HG02884 (cell line): ENCODE measurements at regions not wholly inside any gene's neighbourhood (a gene's known extent, or its start where the extent isn't known, plus 50 kb on each side); places are given as distances from the start of the nearest gene placed in this dataset.

ENCODE experiments used
- ATAC-seq: cut with Tn5 transposase; IDR thresholded peaks from one replicate; pipeline ENCODE4 v1.9.1; 2021; ENCODE audit warnings: mild to moderate bottlenecking, moderate library complexity; ENCODE audit not compliant: unreplicated experiment

DNA sequence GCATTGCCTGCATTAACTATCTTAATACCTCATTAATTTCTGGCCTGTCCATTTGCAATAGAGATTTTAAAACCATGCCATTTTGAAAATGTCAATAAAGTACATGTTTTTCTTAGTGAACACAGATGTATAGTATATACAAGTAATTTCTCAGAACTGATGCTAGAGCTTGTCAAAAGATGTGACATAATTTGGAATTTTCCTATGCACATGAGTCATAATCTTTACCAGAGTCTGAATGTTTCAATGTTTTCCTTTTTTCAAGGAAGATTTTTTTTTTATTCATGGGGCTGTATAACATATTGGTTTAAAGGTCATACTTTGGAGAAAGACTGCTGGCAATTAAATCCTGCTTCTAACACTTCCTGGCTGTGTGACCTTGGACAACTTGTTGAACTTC, 1347.5 kb upstream of the ADGRB3 start:
- no peak for ATAC-seq

DNA sequence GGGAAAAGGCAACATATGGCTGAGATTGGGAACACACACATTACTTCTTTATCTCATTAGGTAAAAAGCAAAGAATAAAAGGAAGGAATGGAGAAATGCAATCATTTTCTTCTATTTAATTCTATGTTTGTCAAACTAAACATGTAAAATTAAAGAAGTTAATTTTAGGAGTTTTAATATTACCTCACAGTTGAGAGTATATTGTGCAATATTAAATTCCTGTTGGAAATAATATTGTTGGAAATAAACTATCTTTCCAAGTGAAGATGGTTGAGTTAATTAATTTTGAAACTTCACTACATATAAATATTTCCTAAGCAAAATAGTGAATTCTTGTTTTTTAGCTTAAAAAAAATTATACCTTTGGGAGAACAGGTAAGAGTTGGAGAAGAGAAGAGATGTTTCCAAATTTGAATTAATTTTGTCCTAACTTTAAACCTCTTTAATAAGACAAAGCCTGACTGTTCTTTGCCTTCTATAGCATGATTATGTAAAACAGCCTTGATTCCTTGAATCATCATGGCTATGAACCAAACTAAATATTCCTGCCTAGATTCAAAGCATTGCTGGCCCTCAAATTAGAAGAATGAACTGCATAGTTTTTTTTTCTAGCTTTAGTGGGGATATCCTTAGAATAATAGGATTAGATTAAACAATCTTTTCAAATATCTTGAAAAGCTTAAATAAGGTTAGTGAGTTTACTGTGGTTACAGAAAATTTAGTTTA, 1349.1 kb upstream of the ADGRB3 start:
- no peak for ATAC-seq

DNA sequence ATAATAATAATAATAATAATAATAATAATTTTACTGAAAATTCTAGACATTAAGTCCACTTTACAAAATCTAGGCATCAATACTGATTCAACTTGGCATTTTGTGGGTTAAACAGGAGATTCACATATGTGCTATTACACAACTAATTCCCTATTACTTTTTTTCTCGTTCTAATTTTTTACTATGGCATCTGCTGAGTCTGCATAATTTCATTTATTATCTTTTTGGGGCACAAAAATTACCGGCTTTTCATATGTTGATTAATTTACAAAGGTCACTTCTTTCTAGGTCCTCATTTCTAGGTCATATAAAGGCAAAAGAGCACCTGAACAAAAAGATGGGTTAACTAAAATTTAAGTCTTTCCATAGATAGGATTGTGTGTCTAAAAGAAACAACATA, 1357.8 kb upstream of the ADGRB3 start:
- ATAC-seq = no peak

DNA sequence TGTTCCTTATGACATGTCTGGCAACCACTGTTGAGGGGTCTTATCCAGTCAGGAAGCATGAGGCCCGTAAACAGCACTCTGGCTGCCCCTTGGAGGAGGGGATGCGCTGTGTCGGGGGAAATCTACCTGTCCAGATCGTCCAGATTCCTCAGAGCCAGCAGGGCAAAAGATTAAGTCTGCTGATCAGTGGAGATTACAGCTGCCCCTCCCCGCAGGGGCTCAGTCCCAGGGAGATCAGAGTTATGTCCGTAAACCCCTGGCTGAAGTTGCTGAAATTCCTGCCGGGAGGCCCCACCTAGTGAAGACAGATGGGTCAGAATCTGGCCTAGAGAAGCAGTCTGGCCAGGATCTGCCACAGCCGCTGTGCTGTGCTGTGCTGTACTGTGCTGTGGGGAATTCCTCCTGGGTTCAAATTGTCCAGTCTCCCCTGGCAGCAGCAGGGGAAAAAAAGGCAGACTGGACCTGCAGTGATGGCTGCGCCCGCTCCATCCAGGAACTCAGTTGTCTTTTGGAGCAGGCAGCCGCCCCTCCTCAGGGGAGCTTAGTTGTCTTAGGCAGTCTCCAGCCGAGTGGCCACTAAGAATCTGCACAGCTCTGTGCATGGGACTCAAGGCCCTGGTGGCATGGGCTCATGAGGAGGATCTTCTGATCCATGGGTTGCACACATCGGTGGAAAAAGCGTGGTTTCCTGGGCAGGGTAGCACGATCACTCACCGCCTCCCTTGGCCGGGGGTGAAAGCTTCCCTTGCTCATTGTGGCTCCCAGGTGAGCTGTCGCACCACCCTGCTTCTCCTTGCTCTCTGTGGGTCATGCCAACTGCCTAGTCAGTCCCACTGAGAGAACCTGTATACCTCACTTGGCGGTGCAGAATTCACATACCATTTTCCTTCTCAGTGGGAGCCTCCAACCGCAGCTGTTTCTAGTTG, 1368.8 kb upstream of the ADGRB3 start:
- ATAC-seq = no peak

DNA sequence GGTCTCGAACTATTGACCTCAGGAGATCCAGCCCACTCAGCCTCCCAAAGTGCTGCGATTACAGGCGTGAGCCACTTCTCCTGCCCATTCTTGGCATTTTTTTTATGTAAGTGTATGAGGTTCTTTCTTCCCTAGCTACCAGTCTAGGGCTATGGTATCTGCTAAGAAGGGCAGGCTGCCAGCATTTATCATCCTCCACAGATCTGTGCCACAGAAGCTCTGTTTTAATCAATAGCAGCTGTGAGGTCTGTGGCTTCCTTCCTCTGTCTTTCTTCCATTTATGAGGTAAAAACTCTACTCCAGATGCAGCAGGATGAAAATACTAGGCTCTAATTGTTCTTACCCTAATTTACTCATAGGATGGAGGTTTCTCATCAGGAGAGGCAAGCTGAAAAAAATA, 1382.4 kb upstream of the ADGRB3 start:
- no peak for ATAC-seq

DNA sequence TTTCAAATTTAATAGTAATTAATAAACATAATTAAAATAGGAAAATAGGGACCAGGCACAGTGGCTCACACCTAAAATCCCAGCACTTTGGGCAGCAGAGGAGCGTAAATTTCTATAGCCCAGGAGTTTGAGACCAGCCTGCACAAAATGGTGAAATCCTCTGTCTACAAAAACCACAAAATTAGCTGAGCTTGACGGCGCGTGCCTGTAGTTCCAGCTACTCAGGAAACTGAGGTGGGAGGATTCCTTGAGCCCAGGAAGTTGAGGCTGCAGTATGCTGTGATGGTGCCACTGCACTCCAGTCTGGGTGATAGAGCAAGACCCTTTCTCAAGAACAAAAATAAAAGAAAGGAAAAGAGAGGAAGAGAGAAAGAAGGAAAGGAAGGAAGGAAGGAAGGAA, 1387.0 kb upstream of the ADGRB3 start:
- no peak for ATAC-seq

DNA sequence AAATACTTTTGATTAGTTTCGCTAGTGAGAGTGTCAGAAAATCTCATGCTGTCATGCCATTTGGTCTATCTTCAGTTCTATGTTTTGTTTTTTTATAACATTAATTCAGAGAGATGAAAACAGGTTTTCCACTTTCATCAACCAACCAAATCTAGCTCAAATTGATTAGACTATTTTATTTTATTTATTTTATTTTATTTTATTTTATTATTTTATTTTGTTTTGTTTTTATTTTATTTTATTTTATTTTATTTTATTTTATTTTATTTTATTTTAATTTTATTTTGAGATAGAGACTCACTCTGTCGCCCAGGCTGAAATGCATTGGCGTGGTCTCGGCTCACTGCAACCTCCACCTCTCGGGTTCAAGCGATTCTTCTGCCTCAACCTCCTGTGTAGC, 1391.0 kb upstream of the ADGRB3 start:
- no peak for ATAC-seq

DNA sequence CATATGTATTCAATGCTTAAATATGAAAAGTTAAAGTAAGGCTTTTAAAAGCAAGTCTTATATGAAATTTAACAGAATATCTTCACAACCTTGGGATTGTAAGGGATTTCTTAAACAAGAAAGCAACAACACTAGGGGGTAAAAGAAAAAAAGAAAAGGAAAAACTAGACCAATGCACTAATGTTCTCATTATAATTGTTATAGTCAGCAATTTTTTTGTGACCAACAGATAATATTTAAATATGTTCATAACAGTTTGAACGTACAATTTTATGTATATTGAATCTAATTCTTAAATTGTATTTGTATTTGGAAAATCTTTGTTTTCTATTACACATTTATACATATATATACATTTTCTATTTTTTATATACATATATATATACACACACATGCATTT, 1397.8 kb upstream of the ADGRB3 start:
- ATAC-seq = no peak

DNA sequence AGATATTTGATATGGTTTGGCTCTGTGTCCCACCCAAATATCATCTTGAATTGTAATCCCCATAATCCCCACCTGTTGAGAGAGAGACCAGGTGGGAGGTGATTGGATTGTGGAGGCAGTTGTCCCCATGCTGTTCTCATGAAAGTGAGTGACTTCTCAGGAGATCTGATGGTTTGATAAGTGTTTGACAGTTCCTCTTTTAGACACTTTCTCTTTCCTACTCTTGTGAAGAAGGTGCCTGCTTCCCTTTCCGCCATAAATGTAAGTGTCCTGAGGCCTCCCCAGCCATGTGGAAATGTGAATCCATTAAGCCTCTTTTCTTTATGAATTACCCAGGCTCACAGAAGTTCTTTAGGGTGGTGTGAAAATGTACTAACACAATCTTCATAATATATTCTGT, 1404.0 kb upstream of the ADGRB3 start:
- no peak for ATAC-seq

DNA sequence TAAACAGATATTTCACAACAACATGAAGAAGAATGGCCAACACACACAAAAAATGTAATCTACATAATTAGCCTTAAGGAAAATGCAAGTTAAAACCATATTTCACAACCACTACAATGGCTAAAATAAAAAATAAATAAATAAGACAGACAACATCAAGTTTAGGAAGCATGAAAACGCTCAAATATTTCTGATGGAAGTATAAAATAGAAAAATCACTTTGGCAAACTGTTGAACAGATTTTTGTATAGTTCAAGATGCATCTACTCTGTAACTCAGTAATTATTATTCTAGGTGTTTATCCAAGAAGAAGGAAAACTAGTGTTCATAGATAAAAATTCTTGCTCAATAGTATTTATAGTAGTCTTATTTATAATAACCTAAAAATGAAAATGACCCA, 1410.1 kb upstream of the ADGRB3 start:
- ATAC-seq = no peak

DNA sequence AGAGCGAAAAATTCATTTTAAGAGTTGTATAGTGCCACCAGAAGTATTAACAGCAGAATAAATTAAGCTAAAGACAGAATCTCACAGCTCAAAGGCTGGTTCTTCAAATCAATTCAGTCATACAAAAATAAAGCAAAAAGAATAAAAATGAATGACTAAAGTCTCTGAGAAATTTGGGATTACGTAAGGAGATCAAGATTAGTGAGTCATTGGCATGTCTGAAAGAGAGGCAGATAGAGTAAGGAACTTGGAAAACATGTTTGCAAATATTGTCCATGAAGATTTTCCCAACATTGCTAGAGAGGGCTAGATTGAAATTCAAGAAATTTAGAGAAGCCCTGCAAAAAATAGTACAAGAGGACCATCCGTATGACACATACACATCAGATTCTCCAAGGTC, 1413.9 kb upstream of the ADGRB3 start:
- ATAC-seq = no peak

DNA sequence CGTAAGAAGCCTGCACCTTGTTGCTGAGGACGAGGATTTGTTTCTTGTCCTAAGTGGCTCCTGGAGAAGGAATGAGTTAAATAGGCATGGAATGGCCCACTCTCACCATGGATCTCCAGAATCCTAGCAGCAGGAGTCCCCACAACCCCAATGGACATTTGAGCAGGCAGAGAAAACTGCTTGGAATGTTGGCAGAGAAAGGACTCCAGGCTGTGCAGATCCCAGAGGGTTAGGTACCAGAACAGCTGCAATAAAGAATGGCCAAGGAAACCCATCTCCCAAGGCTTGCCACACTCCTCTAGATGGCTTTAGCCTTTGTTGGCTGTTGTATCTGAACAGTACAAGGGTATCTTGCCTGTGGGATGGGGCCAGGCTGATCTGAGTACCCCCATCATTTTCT, 1415.7 kb upstream of the ADGRB3 start:
- ATAC-seq = no peak

DNA sequence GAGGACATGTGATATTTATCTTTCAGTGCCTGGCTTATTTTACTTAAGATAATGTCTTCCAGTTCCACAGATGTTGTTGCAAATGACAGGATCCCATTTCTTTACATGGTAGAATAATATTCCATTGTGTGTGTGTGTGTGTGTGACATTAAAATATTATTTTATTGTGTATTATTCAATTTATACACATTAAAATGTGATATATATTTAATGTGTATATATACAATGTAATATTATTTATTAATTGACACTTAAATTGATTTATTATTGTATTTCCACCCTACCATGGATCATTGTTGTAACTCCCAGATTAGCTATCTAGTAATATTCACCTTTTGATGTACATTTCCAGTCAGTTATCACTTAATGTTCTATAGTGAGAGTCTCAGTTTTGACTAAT, 1422.5 kb upstream of the ADGRB3 start:
- ATAC-seq = no peak

DNA sequence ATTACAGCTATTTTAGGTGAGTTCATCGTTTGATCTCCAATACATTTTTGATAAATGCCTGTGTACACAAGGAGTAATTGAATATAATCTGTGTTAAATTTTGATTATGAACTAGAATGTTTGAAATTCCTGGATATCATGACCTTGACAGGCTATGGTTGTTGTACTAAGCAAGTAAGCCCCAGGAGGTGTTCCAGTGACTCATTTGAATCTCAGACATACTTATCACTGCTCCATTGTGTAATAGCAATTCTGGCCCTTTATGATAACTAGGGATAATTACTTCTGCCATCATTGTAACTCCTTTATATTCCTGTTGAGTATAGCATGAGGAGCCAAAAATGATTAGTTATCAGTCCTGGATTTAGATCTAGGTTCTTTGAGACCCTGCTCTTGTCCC, 1424.6 kb upstream of the ADGRB3 start:
- ATAC-seq = no peak

DNA sequence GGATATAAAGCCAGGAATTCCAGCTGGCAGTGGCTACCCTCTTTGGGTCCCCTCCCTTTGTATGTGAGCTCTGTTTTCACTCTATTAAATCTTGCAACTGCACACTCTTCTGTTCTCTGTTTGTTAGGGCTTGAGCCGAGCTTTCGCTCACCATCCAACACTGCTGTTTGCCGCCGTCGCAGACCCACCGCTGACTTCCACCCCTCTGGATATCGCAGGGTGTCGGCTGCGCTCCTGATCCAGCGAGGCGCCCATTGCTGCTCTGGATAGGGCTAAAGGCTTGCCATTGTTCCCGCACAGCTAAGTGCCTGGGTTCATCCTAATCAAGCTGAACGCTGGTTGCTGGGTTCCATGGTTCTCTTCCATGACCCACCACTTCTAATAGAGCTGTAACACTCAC, 1433.5 kb upstream of the ADGRB3 start:
- ATAC-seq = no peak

DNA sequence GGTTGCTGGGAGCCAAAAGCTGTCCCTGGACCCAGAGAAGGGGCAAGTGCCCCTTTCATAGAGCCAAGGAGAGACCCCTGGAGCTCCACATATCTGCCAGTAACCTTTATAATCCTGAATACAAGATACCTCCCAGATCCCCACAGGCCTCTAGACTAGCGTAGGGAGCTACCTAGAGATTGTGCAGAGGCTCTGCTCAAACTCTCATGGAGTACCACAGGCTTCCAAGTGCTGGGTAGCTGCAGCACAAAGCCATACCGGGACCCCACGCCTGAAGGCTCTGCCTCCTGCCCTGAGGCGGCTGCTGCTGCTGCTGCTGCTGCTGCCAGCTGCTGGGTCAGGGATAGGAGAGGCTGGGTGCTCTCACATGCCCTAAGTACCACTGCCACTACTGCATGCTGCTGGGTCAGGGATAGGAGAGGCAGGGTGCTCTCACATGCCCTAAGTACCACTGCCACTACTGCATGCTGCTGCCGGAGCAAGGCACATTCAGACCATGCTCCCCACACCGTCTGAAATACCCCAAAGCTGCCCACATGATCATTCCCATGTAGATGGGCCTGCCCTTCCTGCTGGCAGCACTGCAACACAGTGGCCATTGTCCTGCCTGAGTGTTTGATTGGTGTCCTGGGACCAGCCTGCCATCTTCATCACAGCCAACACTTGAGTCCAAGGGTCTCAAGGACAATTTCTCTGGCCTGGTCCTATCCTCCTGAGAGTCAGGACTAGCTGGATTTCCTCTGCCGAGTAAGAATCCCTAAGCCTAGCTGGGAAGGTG, 1434.3 kb upstream of the ADGRB3 start:
- ATAC-seq = no peak

DNA sequence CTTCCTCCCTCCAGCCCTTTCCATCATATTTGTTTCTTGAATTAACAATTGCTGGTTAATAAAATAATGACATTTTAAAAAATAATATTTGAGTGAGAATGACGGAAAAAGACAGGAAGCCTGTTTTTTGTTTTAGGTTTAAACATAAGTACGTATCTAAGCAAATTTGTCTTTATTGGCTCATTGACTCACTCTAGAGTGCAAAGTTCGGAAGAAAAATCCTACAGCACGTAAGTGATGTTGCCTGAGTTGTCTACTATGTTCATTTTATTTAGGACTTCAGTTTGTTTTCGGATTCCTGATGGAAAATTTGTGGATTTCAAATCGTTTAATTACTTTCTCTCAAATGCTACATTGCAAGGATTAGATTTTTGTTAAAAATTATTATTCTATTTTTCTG, 1435.7 kb upstream of the ADGRB3 start:
- ATAC-seq = no peak

DNA sequence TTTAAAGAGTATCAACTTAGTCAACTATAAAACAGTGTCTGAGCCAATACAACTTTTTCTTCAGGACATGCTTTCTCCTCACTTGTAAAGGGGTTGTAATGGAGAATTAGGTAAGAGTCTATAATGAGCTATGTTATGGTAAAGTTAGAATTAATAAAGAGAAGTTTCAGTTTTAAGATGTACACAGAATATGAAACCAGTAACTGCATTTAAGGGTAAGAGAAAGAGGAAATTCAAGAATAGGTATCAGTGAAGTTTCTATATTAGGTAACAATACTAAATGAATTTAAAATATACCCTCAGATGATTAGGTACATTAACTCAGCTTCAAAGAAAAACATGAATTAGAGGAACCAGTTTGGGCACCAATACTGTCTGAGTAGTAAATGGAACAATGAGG, 1444.3 kb upstream of the ADGRB3 start:
- ATAC-seq = no peak

DNA sequence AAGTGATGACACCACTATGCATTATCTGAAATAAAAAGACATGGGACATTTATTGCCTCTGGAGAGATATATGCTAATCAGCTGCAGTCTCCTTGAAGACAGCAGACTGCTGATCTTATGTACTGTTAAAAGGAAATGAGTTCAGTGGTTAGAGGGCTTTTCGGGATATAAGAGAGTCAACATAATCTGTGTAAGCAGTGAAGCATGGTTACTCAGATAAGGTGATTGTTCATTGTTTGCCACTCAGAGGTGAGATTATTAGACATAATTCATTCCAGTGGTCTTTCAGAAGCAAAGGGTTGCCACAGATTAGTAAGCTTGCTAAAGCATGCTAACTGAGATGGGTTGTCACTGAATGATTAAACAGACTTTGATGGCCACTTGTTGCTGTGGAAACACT, 1450.7 kb upstream of the ADGRB3 start:
- ATAC-seq = no peak

DNA sequence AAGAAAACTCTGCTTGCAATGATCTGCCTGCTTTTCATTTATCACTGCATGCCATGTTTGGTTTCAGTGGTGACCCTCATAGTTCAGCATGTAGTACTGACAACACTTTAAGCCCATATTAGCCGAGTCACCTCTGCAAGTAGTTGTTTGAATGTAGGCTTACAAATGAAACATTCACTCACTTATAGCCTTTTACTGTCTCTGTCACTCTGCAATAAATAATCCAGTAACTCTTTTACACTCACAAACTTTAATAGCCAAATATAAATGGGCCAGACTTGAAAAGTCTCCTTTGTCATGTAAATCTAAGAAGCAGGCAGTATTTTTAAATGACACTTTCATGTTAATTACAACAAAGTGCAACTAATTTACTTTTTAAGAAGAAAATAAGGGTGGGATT, 1460.0 kb upstream of the ADGRB3 start:
- ATAC-seq = no peak

DNA sequence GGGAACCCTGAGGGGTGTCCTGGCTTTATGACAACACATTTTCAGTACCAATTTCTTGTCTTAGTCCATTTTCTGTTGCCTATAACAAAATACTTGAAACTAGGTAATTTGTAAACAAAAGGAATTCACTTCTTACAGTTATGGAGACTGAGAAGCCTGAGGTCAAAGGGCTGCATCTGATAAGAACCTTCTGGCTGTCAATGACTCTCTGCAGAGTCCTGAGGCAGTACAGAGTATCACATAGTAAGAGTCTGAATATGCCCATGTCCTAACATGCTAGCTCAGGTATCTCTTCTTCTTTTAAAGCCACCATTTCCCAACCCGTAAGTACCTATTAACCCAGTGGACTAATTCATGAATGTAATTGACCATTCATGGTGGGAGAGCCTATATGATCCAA, 1458.6 kb upstream of the EYS start:
- ATAC-seq = no peak

DNA sequence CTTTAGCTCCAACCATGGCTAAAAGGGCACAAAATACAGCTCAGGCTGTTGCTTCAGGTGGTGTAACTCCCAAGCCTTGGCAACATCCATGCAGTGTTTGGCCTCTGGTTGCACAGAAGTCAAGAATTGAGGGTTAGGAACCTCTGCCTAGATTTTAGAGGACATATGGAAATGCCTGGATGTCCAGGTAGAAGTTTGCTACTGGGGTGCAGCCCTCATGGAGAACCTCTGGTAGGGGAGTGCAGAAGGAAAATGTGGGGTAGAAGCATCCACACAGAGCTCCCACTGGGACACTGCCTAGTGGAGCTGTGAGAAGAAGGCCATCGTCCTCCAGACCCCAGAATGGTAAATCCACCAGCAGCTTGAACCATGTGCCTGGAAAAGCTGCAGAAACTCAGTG, 1453.8 kb upstream of the EYS start:
- ATAC-seq = no peak
